ENCODE measurements at regions not wholly inside any gene's neighbourhood (a gene's known extent, or its start where the extent isn't known, plus 50 kb on each side); places are given as distances from the start of the nearest gene placed in this dataset.

- no peak for TF ChIP-seq CTCF (IDR thresholded peaks at IDR 0.05)
- no peak for TF ChIP-seq POLR2AphosphoS5 (IDR thresholded peaks at IDR 0.05; ENCODE audit: low read depth, low read length)
- TF ChIP-seq, protein P1, sequence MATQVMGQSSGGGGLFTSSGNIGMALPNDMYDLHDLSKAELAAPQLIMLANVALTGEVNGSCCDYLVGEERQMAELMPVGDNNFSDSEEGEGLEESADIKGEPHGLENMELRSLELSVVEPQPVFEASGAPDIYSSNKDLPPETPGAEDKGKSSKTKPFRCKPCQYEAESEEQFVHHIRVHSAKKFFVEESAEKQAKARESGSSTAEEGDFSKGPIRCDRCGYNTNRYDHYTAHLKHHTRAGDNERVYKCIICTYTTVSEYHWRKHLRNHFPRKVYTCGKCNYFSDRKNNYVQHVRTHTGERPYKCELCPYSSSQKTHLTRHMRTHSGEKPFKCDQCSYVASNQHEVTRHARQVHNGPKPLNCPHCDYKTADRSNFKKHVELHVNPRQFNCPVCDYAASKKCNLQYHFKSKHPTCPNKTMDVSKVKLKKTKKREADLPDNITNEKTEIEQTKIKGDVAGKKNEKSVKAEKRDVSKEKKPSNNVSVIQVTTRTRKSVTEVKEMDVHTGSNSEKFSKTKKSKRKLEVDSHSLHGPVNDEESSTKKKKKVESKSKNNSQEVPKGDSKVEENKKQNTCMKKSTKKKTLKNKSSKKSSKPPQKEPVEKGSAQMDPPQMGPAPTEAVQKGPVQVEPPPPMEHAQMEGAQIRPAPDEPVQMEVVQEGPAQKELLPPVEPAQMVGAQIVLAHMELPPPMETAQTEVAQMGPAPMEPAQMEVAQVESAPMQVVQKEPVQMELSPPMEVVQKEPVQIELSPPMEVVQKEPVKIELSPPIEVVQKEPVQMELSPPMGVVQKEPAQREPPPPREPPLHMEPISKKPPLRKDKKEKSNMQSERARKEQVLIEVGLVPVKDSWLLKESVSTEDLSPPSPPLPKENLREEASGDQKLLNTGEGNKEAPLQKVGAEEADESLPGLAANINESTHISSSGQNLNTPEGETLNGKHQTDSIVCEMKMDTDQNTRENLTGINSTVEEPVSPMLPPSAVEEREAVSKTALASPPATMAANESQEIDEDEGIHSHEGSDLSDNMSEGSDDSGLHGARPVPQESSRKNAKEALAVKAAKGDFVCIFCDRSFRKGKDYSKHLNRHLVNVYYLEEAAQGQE (IDR thresholded peaks at IDR 0.05; ENCODE audit: insufficient read depth in 1 of 2, low read depth in 2 of 2, low read length in 1 of 2): no peak
Measured at GRCh38 chr7:136446751-136447150, 421.7 kb upstream of the CHRM2 start.

Data from Panc1 (cell line).